ENCODE measurements at regions not wholly inside any gene's neighbourhood (a gene's known extent, or its start where the extent isn't known, plus 50 kb on each side); places are given as distances from the start of the nearest gene placed in this dataset.

DNA sequence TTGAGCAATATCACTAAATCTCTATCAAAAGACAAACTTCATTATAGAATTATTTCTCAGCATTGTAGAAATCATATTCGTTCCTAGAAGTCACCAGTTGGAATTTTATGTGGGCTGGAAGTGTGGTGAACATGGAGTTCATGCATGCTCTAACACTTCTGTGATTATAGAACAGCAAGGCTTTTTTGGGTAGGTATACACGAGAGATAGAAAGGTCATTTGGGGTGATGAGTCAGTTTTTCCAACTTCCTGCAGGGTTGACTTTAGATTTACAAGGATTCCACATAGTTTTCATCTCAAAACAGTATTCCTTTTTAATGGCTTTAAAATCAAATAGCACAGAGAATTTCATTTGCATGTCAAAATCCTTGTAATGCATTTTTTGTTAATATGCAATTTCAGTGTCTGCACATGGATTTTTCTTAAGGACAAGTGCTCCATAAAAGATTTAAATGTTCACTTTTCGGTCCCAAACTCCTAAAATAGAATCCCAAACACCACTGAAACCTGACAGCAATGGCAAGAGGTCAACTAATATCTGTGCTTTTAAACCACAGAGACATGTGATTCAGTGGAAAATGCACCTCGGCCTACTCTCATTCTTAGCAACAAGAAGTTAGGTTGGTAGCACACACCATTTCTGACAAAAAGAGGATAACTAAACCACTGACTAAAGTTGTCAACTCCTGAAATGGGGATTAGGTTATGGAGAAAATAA is 211.0 kb downstream of the MOXD1 start:
- TF ChIP-seq POLR2AphosphoS5 (IDR thresholded peaks at IDR 0.05; ENCODE audit: low read depth, low read length) (no peak), FOXM1 (IDR thresholded peaks at IDR 0.05; ENCODE audit: low read depth) (no peak), GATA2 (CRISPR knock-in tag; IDR thresholded peaks at IDR 0.05) (no peak), EP300 (IDR thresholded peaks at IDR 0.05; ENCODE audit: borderline replicate concordance in 1 of 2, low read depth in 1 of 2, low read length in 1 of 2) (peak in 1 of 2 experiments; percentile 7; a peak in 1 of 4 replicates), JUND (IDR thresholded peaks at IDR 0.05) (peak; percentile 17)
- TF ChIP-seq, protein P1, sequence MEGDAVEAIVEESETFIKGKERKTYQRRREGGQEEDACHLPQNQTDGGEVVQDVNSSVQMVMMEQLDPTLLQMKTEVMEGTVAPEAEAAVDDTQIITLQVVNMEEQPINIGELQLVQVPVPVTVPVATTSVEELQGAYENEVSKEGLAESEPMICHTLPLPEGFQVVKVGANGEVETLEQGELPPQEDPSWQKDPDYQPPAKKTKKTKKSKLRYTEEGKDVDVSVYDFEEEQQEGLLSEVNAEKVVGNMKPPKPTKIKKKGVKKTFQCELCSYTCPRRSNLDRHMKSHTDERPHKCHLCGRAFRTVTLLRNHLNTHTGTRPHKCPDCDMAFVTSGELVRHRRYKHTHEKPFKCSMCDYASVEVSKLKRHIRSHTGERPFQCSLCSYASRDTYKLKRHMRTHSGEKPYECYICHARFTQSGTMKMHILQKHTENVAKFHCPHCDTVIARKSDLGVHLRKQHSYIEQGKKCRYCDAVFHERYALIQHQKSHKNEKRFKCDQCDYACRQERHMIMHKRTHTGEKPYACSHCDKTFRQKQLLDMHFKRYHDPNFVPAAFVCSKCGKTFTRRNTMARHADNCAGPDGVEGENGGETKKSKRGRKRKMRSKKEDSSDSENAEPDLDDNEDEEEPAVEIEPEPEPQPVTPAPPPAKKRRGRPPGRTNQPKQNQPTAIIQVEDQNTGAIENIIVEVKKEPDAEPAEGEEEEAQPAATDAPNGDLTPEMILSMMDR (IDR thresholded peaks at IDR 0.05): no peak
- TF ChIP-seq, protein P2, sequence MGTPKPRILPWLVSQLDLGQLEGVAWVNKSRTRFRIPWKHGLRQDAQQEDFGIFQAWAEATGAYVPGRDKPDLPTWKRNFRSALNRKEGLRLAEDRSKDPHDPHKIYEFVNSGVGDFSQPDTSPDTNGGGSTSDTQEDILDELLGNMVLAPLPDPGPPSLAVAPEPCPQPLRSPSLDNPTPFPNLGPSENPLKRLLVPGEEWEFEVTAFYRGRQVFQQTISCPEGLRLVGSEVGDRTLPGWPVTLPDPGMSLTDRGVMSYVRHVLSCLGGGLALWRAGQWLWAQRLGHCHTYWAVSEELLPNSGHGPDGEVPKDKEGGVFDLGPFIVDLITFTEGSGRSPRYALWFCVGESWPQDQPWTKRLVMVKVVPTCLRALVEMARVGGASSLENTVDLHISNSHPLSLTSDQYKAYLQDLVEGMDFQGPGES (IDR thresholded peaks at IDR 0.05; ENCODE audit: low read depth, low read length): no peak
- TF ChIP-seq, protein P3, sequence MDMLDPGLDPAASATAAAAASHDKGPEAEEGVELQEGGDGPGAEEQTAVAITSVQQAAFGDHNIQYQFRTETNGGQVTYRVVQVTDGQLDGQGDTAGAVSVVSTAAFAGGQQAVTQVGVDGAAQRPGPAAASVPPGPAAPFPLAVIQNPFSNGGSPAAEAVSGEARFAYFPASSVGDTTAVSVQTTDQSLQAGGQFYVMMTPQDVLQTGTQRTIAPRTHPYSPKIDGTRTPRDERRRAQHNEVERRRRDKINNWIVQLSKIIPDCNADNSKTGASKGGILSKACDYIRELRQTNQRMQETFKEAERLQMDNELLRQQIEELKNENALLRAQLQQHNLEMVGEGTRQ (IDR thresholded peaks at IDR 0.05; ENCODE audit: borderline replicate concordance, low read depth, low read length): no peak
- TF ChIP-seq, protein P4, sequence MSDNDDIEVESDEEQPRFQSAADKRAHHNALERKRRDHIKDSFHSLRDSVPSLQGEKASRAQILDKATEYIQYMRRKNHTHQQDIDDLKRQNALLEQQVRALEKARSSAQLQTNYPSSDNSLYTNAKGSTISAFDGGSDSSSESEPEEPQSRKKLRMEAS (IDR thresholded peaks at IDR 0.05; ENCODE audit: low read depth): no peak; the same call in 1 of the 2 replicates

Measured in SK-N-SH (cell line).